GM12878 (cell line): ENCODE measurements at regions not wholly inside any gene's neighbourhood (a gene's known extent, or its start where the extent isn't known, plus 50 kb on each side); places are given as distances from the start of the nearest gene placed in this dataset.

Experiments used
- ATAC-seq: fragments of 200-7000 bp; cut with Tn5 transposase; 3 replicates; pipeline ENCODE4 v1.9.1; 2020; ENCODE audit warnings: mild to moderate bottlenecking, moderate library complexity
- BruUV-seq: library from RNA; stranded (reverse); fragments of 400-500 nt; replicated peaks from 2 replicates; lab custom pipeline; 2021; lab: Mats Ljungman, UMichigan
- CTCF ChIA-PET: fragments of 300-600 bp; sonication (Branson Sonifier 250); formaldehyde crosslinking; extraction: SDS; loops from one replicate; lab custom pipeline; 2021; ENCODE audit warnings: inconsistent platforms; lab: Yijun Ruan, JAX
- POLR2A ChIA-PET: fragments of 350-600 bp; formaldehyde crosslinking; extraction: SDS; loops from one replicate; lab custom pipeline; 2021; ENCODE audit warnings: inconsistent platforms; lab: Charles Lee
- RAD21 ChIA-PET: fragments of 300-600 bp; sonication (Branson Sonifier 250); formaldehyde crosslinking; loops from one replicate; lab custom pipeline; 2023; ENCODE audit warnings: antibody characterized with exemption; ENCODE audit not compliant: unreplicated experiment; lab: Charles Lee
- SMC1A ChIA-PET: fragments of 300-600 bp; sonication (Branson Sonifier 250); formaldehyde crosslinking; loops from one replicate; lab custom pipeline; 2023; ENCODE audit not compliant: unreplicated experiment, uncharacterized antibody; lab: Charles Lee
- DNase-seq: peaks from one replicate; pipeline ENCODE4 v3.0.0-alpha.2; 2011; ENCODE audit warnings: low read depth, low spot score
- FAIRE-seq: peaks from 3 replicates; lab custom pipeline; 2011; peaks lifted over from hg19 to GRCh38; lab: Jason Lieb, UNC
- H2AFZ ChIP-seq: 2 replicates; pipeline ENCODE4 v1.6.0; 2011; ENCODE audit warnings: low read depth, low read length, control low read depth; ENCODE audit not compliant: control insufficient read depth
- H3K27ac ChIP-seq: 2 replicates; pipeline ENCODE4 v1.5.1; 2011; ENCODE audit warnings: control low read depth; ENCODE audit not compliant: control insufficient read depth, insufficient read depth
- H3K27me3 ChIP-seq, 2 experiments: replicated peaks in 1 of 2; 2 replicates each; pipeline versions ENCODE4 v1.6.0 to v1.6.1; 2011; ENCODE audit warnings: low read length in 1 of 2; ENCODE audit not compliant: control insufficient read depth in 2 of 2, insufficient read depth in 2 of 2
- H3K36me3 ChIP-seq, 2 experiments: 2 replicates each; pipeline ENCODE4 v1.5.1; 2011; ENCODE audit warnings: low read length in 1 of 2; ENCODE audit not compliant: control insufficient read depth in 2 of 2, insufficient read depth in 2 of 2
- H3K4me1 ChIP-seq: 2 replicates; pipeline ENCODE4 v1.6.1; 2011; ENCODE audit warnings: mild to moderate bottlenecking, low read length, moderate library complexity, mixed read lengths; ENCODE audit not compliant: control insufficient read depth, insufficient read depth
- H3K4me2 ChIP-seq: 2 replicates; pipeline ENCODE4 v1.6.0; 2011; ENCODE audit warnings: control low read depth; ENCODE audit not compliant: control insufficient read depth, insufficient read depth
- H3K4me3 ChIP-seq: fragments of 200-600 bp; sonication (generic); 2 replicates; pipeline ENCODE4 v1.5.1; 2016
- H3K79me2 ChIP-seq: 2 replicates; pipeline ENCODE4 v1.6.0; 2011; ENCODE audit warnings: low read length; ENCODE audit not compliant: control insufficient read depth, insufficient read depth
- H3K9ac ChIP-seq: 2 replicates; pipeline ENCODE4 v1.8.0; 2011; ENCODE audit warnings: low read length, control low read depth, mixed read lengths; ENCODE audit not compliant: control insufficient read depth, insufficient read depth
- H3K9me3 ChIP-seq: replicated peaks from 3 replicates; pipeline ENCODE4 v1.5.1; 2011; ENCODE audit warnings: mild to moderate bottlenecking, low read length; ENCODE audit not compliant: control insufficient read depth, insufficient read depth
- H4K20me1 ChIP-seq: 2 replicates; pipeline ENCODE4 v1.6.0; 2011; ENCODE audit not compliant: control insufficient read depth, insufficient read depth
- ASH2L ChIP-seq: fragments of 300-600, 200-600 bp; sonication (generic); IDR thresholded peaks from 2 replicates; pipeline ENCODE4 v1.6.1; 2017; ENCODE audit warnings: low read depth, mild to moderate bottlenecking, borderline replicate concordance
- CBX5 ChIP-seq: sonication (generic); IDR thresholded peaks from 2 replicates; pipeline ENCODE4 v1.6.1; 2016; ENCODE audit warnings: low read depth, moderate library complexity, mild to moderate bottlenecking, inconsistent platforms
- CHD1 ChIP-seq: IDR thresholded peaks from 2 replicates; pipeline ENCODE4 v1.6.1; 2012; ENCODE audit warnings: low read depth, low read length, improper control_type of control experiment
- CHD4 ChIP-seq: fragments of 200-600 bp; sonication (generic); IDR thresholded peaks from 2 replicates; pipeline ENCODE4 v1.6.1; 2016; ENCODE audit warnings: mild to moderate bottlenecking
- EED ChIP-seq: sonication (generic); IDR thresholded peaks from 2 replicates; pipeline ENCODE4 v1.6.1; 2016; ENCODE audit warnings: antibody characterized with exemption, low read depth
- EZH2 ChIP-seq: IDR thresholded peaks from 2 replicates; pipeline ENCODE4 v1.6.1; 2012; ENCODE audit warnings: low read depth, mild to moderate bottlenecking, control low read depth, inconsistent platforms, low read length, borderline replicate concordance; ENCODE audit not compliant: control insufficient read depth
- MTA2 ChIP-seq: fragments of 450-650 bp; IDR thresholded peaks from 2 replicates; pipeline ENCODE4 v1.6.1; 2016; ENCODE audit warnings: low read depth, mild to moderate bottlenecking, moderate library complexity
- MTA3 ChIP-seq: IDR thresholded peaks from 2 replicates; pipeline ENCODE4 v1.6.1; 2012; ENCODE audit warnings: low read length, inconsistent platforms, borderline replicate concordance
- PAX8 ChIP-seq: fragments of 450-650 bp; IDR thresholded peaks from 2 replicates; pipeline ENCODE4 v1.6.1; 2017; ENCODE audit warnings: mild to moderate bottlenecking, moderate library complexity
- PML ChIP-seq: IDR thresholded peaks from 2 replicates; pipeline ENCODE4 v1.6.1; 2012; ENCODE audit warnings: low read length, inconsistent platforms
- RB1 ChIP-seq: fragments of 450-650 bp; formaldehyde crosslinking; IDR thresholded peaks from 2 replicates; pipeline ENCODE4 v1.6.1; 2017; ENCODE audit warnings: mild to moderate bottlenecking, borderline replicate concordance
- TCF12 ChIP-seq: IDR thresholded peaks from 2 replicates; pipeline ENCODE4 v1.6.1; 2011; ENCODE audit warnings: low read depth, mild to moderate bottlenecking, low read length
- ZBED1 ChIP-seq: IDR thresholded peaks from 2 replicates; pipeline ENCODE4 v1.6.1; 2016; ENCODE audit warnings: borderline replicate concordance
- ZNF384 ChIP-seq: IDR thresholded peaks from 2 replicates; pipeline ENCODE4 v1.6.1; 2012; ENCODE audit warnings: low read depth, mild to moderate bottlenecking, low read length, improper control_type of control experiment, borderline replicate concordance
- WGBS: methylation state at CpG from one replicate; pipeline ENCODE4 v1.1.6; 2016; ENCODE audit warnings: low lambda C conversion rate; ENCODE audit not compliant: insufficient replicate concordance, insufficient coverage; ENCODE audit errors: missing lambda C conversion rate; 5-methylcytosine and 5-hydroxymethylcytosine counted together
- in situ Hi-C: fragments of 300-500 bp; cut with MboI; formaldehyde crosslinking; loops from 9 replicates; pipeline ENCODE4 v1.14.3; 2018; ENCODE audit warnings: mixed read lengths
- intact Hi-C: fragments of 100-400 bp; cut with micrococcal nuclease; formaldehyde crosslinking; loops from one replicate; pipeline ENCODE4 v1.14.2; 2022; ENCODE audit not compliant: unreplicated experiment
- TF ChIP-seq, protein P1 (sequence below): fragments of 450-650 bp; IDR thresholded peaks from 2 replicates; pipeline ENCODE4 v1.6.1; 2014; ENCODE audit warnings: mild to moderate bottlenecking
- TF ChIP-seq, protein P2 (sequence below): fragments of 450-650 bp; IDR thresholded peaks from 2 replicates; pipeline ENCODE4 v1.6.1; 2017; ENCODE audit warnings: mild to moderate bottlenecking, low read depth, inconsistent platforms; ENCODE audit not compliant: poor library complexity, severe bottlenecking

DNA sequence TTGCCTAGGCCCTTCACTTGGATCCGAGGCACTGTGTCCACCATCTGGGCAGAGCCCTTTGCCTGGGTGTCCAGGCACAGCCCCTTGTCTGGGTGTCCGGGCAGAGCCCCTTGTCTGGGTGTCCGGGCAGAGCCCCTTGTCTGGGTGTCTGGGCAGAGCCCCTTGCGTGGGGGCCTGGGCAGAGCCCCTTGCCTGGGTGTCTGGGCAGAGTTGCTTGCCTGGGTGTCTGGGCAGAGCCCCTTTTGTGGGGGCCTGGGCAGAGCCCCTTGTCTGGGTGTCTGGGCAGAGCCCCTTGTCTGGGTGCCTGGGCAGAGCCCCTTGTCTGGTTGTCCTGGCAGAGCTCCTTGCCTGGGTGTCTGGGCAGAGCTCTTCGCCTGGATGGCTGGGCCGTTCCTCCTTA is 443.4 kb upstream of the CDH4 start:
- H3K27me3 ChIP-seq: no peaks in the 10 kb centered on the region
- no peak overlapping the region for H3K4me3 ChIP-seq
- no peak for FAIRE-seq
- no peak for ATAC-seq
- 14% methylated on average over 6 of the region's 6 CpGs for WGBS
- intact Hi-C loops: no loop called here
- ChIA-PET RAD21 (no interaction called here), CTCF (no interaction called here), POLR2A (no interaction called here), SMC1A (no interaction called here)
- in situ Hi-C loops: no loop called here
- no peak overlapping the region for H3K4me2 ChIP-seq
- no peak overlapping the region for H2AFZ ChIP-seq
- no peaks in the 10 kb centered on the region for H3K36me3 ChIP-seq
- H3K79me2 ChIP-seq: no peaks in the 10 kb centered on the region
- no peaks in the 10 kb centered on the region; the same call in 2 of the 3 replicates for H3K9me3 ChIP-seq
- no TSS peak for BruUV-seq
- no peak overlapping the region for H3K9ac ChIP-seq
- no peak overlapping the region for H3K27ac ChIP-seq
- TF ChIP-seq CHD1 (no peak), ZBED1 (no peak), ASH2L (no peak), PAX8 (no peak), CHD4 (no peak), EZH2 (no peak), RB1 (no peak), PML (no peak), CBX5 (no peak), TCF12 (no peak), MTA2 (no peak), MTA3 (no peak), EED (no peak), ZNF384 (no peak)
- TF ChIP-seq, protein P1, sequence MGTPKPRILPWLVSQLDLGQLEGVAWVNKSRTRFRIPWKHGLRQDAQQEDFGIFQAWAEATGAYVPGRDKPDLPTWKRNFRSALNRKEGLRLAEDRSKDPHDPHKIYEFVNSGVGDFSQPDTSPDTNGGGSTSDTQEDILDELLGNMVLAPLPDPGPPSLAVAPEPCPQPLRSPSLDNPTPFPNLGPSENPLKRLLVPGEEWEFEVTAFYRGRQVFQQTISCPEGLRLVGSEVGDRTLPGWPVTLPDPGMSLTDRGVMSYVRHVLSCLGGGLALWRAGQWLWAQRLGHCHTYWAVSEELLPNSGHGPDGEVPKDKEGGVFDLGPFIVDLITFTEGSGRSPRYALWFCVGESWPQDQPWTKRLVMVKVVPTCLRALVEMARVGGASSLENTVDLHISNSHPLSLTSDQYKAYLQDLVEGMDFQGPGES: no peak
- TF ChIP-seq, protein P2, sequence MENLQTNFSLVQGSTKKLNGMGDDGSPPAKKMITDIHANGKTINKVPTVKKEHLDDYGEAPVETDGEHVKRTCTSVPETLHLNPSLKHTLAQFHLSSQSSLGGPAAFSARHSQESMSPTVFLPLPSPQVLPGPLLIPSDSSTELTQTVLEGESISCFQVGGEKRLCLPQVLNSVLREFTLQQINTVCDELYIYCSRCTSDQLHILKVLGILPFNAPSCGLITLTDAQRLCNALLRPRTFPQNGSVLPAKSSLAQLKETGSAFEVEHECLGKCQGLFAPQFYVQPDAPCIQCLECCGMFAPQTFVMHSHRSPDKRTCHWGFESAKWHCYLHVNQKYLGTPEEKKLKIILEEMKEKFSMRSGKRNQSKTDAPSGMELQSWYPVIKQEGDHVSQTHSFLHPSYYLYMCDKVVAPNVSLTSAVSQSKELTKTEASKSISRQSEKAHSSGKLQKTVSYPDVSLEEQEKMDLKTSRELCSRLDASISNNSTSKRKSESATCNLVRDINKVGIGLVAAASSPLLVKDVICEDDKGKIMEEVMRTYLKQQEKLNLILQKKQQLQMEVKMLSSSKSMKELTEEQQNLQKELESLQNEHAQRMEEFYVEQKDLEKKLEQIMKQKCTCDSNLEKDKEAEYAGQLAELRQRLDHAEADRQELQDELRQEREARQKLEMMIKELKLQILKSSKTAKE: no peak
- DNase-seq: no peak
- no peaks in the 10 kb centered on the region for H3K4me1 ChIP-seq
- no peaks in the 10 kb centered on the region for H4K20me1 ChIP-seq
